Mucosa of gallbladder (tissue), 1 donor: ENCODE measurements at regions not wholly inside any gene's neighbourhood (a gene's known extent, or its start where the extent isn't known, plus 50 kb on each side); places are given as distances from the start of the nearest gene placed in this dataset.
"Not testable (repeated sequence)": the region's sequence is repeated elsewhere in the genome, so short reads cannot be mapped to it uniquely, and the experiment has no call there.

Experiments
- DNase-seq: peaks from one replicate; pipeline ENCODE4 v3.0.0-alpha.2; 2020; ENCODE audit warnings: low spot score
- donor health status: DM: no; HTN: no; CAD: no.

- DNase-seq = no peak
These were observed 112.3 kb upstream of the CST7 start for GRCh38 chr20:24836661-24837299.

DNA sequence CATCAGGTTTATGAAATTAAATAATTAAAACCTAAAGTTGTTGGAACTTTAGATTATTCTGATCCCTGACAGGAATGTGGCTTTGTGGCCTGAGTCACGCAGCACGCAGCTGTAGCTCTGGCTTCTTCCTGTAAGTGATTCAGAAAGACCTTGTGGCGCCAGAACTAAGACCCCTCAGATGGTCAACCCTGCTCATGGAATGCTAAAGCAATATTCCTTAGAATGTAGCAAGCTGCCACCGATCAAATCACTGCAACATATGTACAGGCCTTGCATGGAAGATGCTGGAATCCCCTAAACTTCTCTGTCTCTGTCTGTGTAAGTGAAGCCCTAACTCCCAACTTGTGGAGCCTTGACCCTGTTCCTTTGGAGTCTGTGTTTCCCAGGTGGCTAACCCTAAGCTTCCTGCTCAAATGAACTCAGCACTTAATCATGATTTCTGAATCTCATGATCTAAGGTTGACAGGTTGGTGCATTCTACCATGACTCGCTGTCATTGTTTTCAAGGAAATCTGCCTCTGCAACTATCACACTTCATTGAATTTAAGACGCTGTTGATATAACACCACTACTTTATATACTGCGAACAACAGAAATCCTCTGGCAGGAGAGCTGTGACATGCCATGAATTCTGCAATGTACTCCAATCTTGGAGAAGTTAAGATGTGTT is 111.2 kb upstream of the CST7 start:
- no peak for DNase-seq

DNA sequence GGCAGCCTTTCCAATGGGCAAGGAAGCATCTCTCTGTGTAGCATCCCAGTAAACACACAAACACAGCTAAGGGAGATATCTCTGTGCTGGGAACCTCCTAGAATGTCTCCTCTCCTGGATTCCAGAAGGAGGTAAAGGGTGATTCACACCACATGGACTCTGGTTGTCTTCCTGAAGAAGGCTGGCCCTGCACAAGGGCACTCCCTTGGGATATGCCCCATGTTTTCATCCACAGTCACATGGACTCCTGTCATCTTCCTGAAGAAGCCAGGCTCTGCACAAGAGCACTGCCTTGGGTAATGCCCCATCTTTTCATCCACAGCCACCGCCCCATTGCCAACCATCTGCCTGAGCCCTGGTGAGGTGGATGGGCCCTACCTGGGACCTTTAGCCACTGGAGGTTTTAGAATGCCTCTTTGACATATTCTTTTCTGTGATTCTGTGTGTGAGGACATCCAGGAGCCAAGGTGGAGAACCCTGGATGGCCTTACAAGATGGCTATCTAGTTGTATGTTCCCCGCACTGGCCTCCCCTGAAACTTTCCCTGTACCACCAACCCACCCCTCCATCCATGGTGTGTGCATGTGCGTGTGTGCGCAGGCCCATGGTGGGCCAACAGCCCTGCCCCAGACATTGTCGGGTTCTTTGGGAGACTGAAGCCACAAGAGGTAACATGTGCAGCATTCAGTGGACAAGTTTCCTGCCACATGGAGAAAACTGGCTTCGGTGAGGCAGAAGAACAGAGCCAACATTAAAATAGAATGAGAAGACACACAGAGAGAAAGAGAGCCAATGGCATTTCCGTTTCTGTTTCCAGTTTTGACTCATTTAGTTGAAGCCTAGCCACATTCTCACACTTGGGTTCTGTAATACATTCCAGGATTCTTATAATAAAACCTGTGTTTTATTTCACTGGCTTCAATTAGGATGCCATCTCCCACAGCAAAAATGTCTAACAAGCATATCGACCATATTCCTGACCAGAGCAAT is 110.2 kb upstream of the CST7 start:
- DNase-seq = no peak

DNA sequence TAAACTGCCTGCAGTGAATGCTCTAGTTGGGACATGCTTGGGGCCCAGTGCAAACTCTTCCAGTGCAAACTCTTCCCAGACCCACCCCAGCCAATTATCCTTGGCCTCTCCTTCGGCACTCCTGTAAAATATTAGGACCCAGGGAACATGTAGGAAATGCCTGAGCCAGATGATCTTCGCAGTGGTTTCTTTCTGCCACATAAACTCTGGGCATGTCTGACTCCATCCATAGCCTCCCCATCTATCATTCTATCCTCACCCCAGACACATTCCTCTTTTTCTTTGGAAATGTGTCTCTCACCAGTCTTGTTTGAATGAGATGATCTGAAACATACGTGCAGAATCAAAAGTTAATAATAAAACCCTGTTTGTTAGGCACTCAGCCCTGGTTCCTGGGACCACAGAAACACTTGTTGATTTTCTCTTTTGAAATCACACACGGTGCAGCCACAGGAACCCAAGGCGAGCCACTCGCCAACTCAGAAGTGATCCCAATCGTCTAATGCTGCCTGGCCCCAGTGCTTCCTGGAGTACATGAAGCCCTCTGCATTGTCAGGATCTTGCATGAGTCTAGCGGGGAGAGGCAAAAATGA is 108.9 kb upstream of the CST7 start:
- no peak for DNase-seq

DNA sequence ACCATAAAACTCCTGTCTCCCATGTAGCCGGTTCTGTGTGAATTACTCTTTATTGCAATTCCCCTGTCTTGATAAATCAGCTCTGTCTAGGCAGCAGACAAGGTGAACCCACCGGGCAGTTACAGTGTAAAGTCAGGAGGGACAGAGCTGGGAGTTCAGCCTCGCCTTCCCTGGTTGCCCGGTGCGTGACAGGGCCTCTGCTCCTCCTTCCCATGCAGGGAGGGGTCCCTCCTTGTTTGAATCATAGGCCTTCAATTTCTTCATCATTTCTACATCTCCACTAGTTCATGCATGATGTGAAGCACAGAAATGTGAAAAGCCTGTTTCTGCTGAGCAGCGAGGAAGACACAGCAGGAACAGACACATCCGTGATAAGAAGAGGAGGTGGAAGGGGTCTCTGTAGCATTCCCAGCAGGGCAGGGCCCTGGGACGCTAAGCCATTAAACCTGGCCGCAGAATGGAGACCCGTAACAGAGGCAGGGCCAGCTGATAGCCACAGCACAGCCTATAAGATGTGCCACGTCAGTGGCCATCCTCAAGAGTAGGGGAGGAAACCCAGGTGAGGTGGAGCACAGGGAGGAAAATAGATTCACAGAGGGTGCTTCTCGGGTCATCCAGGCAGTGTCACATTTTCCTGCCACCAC is 106.7 kb upstream of the CST7 start:
- no peak for DNase-seq

DNA sequence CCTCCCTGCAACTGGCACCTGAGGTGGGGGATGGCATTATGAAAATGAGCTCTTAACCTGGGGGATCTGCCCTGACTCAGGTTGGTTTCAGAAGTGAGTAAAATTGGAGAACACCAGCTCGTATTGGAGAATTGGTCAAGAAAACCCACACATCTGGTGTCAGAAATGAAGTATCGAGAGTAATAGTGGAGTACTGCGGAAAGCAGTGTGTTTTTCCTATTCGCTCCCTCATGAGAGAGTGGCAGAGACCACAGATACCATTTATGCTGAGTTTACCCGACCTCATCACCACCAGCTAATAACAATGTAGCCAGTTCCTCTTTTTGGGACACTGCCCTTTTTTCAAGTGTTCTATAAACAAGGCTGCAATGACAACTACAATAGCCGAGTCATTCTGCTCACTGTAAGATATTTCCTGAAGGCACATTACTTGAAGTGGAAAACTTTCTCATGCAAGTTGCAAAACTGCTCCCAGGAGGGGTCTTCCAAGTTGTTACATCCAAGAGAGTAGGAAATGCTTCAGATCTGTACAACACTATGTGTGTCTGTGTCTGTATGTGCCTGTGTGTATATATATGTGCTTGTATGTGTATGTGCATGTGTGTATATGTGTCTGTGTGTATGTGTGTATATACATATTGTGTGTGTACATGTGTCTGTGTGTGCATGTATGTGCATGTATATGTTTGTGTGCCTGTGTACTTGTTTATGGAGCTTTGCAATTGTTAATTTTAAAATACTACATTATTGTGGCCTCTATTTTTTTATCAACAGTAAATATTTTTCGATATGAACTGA is 106.0 kb upstream of the CST7 start:
- no peak for DNase-seq

- DNase-seq = no peak
These were observed 98.9 kb upstream of the CST7 start for GRCh38 chr20:24850176-24850575.

DNA sequence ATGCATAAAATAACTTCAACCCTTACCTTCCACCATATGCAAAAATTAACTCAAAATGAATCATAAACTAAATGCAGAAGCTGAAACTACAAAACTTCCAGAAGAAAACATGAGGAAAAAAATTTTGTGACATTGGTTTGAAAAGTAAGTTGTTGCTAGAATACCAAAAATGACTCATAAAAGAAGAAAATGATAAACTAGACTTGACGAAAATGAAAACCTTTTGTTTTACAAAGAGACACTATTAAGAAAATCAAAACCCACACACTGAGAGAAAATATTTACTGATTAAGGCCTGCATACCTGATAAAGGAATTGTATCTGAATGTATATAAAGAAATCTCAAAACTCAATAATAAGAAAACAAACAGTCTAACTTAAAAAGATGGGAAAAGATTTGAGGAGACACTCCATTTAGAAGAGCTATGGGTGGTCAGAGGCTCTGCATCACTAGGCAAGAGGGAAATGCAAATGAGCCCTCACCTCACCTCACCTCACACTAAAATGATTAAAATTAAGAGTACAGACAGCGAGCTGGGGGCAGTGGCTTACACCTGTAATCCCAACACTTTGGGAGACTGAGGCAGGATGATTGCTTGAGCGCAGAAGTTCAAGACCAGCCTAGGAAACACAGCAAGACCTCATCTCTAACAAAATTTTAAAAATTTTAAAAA is 97.6 kb upstream of the CST7 start:
- DNase-seq = no peak

DNA sequence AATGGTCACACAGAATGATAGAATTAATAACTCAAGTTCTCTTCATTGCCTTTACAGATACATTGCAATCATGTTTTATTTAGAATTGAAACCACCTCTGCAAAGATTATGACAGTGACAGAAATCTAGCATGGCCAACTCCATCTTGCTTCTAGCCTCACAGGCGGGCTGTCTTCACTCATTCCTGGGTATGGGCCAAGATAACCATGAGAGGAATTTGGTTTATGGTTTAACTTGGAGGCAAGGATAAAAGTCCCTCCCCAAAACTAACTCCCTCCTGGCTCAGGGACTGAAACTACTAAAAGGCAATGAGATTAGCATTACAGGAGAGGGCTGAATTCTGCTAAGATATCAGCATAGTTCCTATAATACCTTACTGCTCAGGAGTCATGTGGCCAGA is 95.2 kb upstream of the CST7 start:
- no peak for DNase-seq

GRCh38 chr20:24855848-24856247 is 93.2 kb upstream of the CST7 start:
- no peak for DNase-seq

- DNase-seq = not testable (repeated sequence)
These were observed 90.6 kb upstream of the CST7 start for GRCh38 chr20:24858500-24858899.

DNA sequence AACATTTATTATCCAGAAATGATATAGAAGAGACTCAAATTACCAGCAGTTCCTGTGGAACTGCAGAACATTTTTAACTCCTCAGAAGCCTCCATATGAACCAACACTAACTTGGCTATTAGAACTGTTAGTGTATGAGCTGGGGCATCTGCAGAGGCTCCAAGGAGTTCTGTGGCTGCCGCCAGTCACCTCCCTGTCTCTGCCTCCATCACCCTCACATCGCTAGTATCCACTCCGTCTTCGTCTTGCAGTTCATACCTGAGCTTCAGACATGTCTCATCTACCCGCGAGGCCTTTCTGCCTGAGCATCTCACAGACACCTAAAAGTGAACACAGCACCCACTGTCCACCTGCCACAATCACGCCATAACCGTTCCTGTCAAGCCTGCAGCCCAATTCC is 89.5 kb upstream of the CST7 start:
- no peak for DNase-seq

DNA sequence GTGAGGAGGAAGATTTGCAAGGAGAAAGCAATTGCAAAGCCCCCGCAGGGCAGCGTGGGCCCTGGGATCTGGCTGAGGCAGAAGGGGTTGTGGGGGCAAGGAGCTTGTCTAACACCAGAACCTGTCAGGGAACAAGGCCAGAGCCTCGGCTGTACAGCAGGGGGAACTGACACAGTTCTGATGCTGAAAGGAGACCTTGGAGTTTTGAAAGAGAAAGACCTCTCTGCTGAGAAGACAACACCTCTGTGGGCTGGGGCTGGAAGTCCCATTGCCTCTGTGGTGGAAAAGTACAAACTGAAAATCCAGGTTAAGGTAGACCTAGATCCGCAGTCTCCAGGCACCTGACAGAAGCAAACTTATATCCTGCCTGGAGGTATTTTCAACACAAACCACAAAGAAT is 86.9 kb upstream of the CST7 start:
- DNase-seq = no peak

DNA sequence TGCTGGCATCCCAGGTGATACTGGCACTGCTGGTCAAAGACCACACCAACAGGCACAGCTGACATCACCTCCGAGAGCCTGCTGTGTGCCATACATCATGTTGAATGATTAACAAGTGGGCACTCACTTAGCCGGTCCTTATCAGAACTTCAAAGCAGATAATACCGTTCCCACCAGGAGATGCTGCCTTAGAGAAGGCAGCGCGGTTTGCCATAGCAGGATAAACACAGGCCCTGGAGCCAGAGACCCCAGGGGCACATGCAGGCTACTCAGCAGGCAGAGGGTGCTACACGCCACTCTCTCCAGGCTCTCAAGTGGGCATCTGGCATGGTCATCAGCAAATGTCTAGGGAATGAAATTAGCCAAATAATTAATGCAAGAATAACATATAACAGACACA is 86.5 kb upstream of the CST7 start:
- DNase-seq = no peak

DNA sequence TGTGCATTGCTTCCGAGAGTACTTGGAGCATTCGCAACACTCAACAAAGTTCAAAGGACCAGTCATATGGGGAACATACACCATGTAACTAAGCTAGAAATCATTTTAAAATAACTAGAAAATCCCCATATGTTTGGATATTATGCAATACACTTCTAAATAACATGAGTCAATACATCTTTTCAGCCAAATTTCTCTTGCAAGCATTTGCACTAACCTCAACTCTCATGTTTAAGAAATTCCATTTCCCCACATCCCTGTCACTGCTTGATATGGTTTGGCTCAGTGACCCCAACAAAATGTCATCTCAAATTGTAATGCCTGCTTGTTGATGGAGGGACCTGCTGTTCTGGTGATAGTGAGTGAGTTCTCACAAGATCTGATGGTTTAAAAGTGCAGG is 85.7 kb upstream of the CST7 start:
- no peak for DNase-seq

GRCh38 chr20:24866008-24866407 is 83.1 kb upstream of the CST7 start:
- no peak for DNase-seq

DNA sequence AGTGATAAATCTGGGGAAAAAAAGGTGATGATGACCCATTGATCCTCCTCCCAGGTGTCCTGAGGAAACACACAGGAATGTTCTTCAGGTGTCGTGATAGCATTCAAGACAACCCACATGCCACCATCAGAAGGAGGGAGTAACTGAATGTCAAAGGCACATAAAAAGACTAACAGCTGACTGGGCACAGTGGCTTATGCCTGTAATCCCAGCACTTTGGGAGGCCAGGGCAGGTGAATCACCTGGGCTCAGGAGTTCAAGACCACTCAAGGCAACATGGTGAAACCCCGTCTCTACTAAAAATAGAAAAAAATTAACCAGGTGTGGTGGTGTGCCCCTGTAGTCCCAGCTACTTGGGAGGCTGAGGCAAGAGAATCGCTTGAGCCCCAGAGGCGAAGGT is 82.3 kb upstream of the CST7 start:
- no peak for DNase-seq

DNA sequence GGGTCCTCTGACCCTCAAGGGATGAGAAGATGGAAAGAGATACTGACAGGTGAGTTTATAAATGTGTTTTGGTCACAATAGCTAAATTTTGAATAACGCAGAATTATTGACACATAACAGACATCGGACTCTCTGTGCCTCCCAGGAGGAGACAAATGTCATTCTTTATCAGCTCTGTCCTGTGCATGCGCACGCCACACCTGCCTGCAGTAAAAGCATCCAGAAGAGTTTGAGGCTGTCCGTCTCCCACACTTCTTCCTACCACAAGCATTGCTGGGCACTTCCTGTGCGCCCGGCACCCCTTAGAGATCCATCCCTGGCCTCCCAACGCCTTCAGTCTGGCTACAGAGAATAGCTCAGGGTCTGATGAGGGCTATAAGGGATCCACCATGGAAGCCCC is 81.5 kb upstream of the CST7 start:
- DNase-seq = no peak

GRCh38 chr20:24868396-24868927 is 80.6 kb upstream of the CST7 start:
- no peak for DNase-seq

DNA sequence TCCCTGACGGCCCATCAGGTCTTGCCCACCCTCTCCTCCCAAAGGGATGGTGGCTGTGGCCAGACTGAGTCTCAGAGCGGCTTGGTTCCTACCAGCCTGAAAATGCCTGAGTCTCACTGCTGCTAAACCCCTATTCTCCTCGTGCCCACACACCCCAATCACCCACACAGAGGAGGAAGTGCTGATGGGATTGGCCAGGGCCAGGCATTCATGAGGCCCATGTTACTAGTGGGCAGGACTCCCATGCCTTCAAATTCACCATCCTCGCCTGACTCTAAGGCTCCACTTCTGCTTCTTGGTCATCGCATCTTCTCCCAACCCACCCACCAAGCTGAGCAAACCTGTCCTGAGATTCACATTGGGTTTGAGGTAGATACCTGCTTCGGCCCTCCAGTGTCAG is 80.1 kb upstream of the CST7 start:
- DNase-seq = no peak
